AG04449 (cell line): ENCODE measurements at regions not wholly inside any gene's neighbourhood (a gene's known extent, or its start where the extent isn't known, plus 50 kb on each side); places are given as distances from the start of the nearest gene placed in this dataset.

Experiments used
- CTCF ChIA-PET: fragments of 350-600 bp; formaldehyde crosslinking; extraction: SDS; loops from one replicate; lab custom pipeline; 2021; ENCODE audit warnings: antibody characterized with exemption; lab: Yijun Ruan, JAX
- POLR2A ChIA-PET: fragments of 400-600, 350-600 bp; formaldehyde crosslinking; extraction: SDS; loops from one replicate; lab custom pipeline; 2020; ENCODE audit warnings: antibody characterized with exemption, inconsistent platforms; lab: Yijun Ruan, JAX
- DNase-seq: peaks from one replicate; pipeline ENCODE4 v3.0.0-alpha.2; 2010; ENCODE audit warnings: low read depth, low spot score
- H3K4me3 ChIP-seq: 2 replicates; pipeline ENCODE4 v1.5.1; 2011; ENCODE audit warnings: low read depth, mild to moderate bottlenecking, control low read depth, low read length
- CTCF ChIP-seq: IDR thresholded peaks from one replicate; pipeline ENCODE4 v1.5.1; 2011; ENCODE audit warnings: mild to moderate bottlenecking, moderate library complexity, low read length, control low read depth, inconsistent platforms; ENCODE audit not compliant: insufficient read depth; ENCODE audit errors: missing control alignments

GRCh38 chr2:117551858-117552257 is 262.6 kb upstream of the DDX18 start:
- no peak for DNase-seq
- POLR2A ChIA-PET: no interaction called here
- CTCF ChIA-PET: no interaction called here
- TF ChIP-seq CTCF: no peak
- no peak overlapping the region for H3K4me3 ChIP-seq

- no peak for TF ChIP-seq CTCF
- CTCF ChIA-PET: no interaction called here
- POLR2A ChIA-PET: no interaction called here
- DNase-seq: no peak
- H3K4me3 ChIP-seq: no peak overlapping the region
Observed at GRCh38 chr2:117553448-117553847, 261.0 kb upstream of the DDX18 start.

- CTCF ChIA-PET: no interaction called here
- POLR2A ChIA-PET: no interaction called here
- no peak for TF ChIP-seq CTCF
- DNase-seq: no peak
- H3K4me3 ChIP-seq: no peak overlapping the region
Observed at GRCh38 chr2:117555965-117556364, 258.5 kb upstream of the DDX18 start.

- ChIA-PET POLR2A (no interaction called here), CTCF (no interaction called here)
- TF ChIP-seq CTCF: no peak
- no peak overlapping the region for H3K4me3 ChIP-seq
- DNase-seq: no peak
Observed at GRCh38 chr2:117557626-117558025, 256.9 kb upstream of the DDX18 start.

GRCh38 chr2:117562654-117563053 is 251.8 kb upstream of the DDX18 start:
- ChIA-PET POLR2A (no interaction called here), CTCF (no interaction called here)
- TF ChIP-seq CTCF: no peak
- H3K4me3 ChIP-seq: no peak overlapping the region
- no peak for DNase-seq

GRCh38 chr2:117571590-117572349 is 242.7 kb upstream of the DDX18 start:
- ChIA-PET CTCF (no interaction called here), POLR2A (no interaction called here)
- TF ChIP-seq CTCF: no peak
- no peak for DNase-seq
- no peak overlapping the region for H3K4me3 ChIP-seq
